HCEC 1CT (cell line): ENCODE measurements at regions not wholly inside any gene's neighbourhood (a gene's known extent, or its start where the extent isn't known, plus 50 kb on each side); places are given as distances from the start of the nearest gene placed in this dataset.

ENCODE experiments used
- DNase-seq: peaks from one replicate; pipeline ENCODE4 v3.0.0-alpha.2; 2017

DNA sequence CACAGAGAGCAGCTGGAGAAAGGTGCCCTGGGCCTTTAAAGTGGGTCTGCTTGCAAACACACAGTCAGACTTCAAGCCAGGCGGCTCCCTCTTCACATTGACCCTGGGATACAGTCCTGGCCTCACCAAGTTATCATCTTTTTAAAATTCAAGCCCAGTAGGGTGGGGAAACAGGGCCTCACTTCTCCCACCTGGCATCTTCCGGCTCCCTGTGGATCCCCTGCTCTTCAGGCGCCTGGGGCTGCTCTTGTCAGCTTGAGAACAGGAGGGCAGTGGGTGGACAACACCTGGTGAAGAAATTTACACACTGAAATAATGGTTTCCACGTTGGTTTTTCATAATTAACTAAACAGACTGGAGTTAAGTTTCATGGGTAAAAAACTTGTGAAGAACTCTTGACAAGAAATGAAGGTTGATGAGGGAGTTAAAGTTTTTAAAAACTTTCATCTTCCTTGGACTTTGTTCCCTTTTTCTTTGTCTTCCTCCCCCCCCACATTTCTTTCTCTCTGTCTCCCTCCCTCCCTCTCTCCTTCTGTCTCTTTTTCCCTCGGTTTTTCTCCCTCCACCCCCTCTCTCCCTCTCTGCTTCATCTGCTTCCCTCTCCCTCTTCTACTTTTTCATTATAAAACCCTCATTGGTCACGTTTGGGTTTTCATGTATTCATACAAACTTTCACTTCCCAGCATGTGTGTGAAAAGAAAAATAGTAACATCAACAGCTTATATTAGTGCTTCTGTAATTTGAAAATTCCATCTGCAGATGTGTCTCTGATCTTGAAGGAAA lies 219.6 kb downstream of the DMRT2 start:
- no peak for DNase-seq

GRCh38 chr9:1271367-1271766 lies 221.2 kb downstream of the DMRT2 start:
- no peak for DNase-seq

- no peak for DNase-seq
Measured at GRCh38 chr9:1271786-1272185, 221.6 kb downstream of the DMRT2 start.

- no peak for DNase-seq
Measured at GRCh38 chr9:1272488-1272887, 222.3 kb downstream of the DMRT2 start.

- no peak for DNase-seq
Measured at GRCh38 chr9:1273859-1274258, 223.7 kb downstream of the DMRT2 start.

GRCh38 chr9:1274334-1274733 lies 224.2 kb downstream of the DMRT2 start:
- DNase-seq: no peak

DNA sequence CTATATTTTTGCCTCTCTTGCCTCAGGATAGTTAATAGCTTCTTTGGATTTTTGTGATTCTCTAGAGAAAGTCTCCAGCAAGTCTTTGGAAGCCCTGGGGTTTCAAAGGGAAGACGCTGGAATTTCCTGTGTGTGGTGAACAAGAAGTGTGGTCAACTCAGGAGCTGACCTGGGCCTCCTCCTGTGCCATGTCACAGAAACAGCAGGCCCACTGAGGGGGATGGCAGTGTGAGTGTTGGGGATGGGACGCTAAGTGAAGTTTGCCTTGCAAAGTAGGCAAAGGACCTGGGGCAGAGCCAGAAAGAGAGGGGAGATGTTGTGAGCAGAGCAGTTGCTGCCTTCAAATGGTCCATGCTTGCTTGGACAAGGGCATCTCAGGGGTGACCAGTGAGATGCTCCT lies 226.3 kb downstream of the DMRT2 start:
- no peak for DNase-seq

- no peak for DNase-seq
Measured at GRCh38 chr9:1284727-1285126, 234.6 kb downstream of the DMRT2 start.

DNA sequence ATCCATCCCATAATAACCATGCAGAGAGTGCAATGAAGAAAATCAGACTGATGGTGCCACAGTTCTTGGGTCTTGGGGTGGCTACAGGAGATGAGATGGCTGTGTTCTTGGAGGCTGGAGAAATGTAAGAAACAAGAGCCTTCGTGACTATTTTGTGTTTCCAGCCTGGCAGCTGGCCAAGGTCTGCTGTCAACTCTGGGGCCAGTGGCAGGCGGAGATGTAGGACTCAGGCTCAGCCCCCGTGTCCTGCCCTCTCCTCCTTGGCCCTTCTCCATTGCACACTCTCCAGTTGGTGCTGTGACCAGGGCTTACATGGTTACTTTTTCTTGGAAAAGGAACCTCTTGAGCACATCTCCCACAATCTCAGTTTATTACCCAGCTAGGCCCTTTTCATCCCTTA lies 235.4 kb downstream of the DMRT2 start:
- DNase-seq: no peak

DNA sequence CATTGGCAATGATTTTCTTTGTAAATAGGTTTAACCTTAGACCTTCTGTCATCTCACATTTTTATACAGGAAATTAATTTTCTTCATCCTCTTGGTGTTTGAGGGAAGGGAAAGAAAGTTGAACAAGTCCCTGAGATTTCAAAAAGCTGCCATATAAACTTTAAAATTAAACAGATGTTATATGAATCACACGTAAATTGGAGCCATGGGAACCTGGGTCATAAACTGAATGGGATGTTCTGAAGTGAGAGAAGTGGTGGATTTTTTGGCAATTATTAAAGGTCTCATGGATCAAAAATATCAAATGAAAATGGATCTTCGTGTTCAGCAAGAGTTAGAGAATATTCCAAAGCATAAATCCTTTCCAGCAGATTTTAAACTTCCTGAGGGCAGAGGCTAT lies 242.2 kb downstream of the DMRT2 start:
- no peak for DNase-seq

DNA sequence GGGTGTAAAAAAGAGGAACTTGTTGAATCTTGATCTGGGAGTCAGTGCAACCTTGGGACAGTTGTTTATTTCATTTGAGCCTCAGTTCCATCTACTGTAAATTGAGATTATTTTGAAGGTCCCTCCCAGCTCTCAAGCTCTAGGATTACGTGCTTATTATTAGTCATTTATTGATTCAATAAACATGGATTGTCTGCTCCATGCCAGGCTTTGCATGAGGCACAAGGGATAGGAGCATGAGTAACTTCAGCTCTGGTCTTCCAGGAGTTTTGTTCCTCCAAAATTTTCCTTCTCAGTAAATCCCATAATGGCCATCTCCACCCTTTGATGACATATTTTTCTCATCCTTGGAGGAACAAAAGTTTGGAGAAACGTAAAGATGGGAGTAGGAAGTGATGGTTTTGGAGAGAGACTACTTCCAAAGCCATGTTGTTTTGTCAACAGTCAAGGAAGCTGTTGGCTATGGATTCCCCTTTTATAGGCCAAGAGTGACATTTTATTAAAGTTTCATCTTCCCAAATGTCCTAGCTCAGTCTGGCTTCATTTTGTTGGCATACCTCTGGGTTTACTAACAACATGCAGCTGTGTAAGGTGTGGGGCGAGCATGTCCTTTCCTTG lies 244.6 kb downstream of the DMRT2 start:
- no peak for DNase-seq

DNA sequence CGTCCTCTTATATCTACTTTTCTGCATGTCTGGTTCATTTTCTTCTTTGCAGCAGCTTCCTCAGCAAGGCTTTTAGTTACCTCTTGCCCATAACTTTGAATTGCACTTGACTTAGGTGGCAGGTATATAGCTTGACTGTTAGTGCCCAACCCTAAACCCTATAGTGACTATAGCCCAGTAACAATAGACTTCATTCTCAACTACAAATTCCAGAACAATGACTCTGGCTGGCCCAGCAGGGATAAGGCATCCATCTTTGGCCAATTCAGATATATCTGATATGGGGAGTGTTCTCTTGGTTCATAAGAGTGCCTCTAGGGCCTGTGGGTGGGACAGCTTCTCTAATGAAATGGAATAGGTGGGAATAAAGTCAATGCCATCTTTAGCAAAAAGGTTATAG lies 246.2 kb downstream of the DMRT2 start:
- no peak for DNase-seq

DNA sequence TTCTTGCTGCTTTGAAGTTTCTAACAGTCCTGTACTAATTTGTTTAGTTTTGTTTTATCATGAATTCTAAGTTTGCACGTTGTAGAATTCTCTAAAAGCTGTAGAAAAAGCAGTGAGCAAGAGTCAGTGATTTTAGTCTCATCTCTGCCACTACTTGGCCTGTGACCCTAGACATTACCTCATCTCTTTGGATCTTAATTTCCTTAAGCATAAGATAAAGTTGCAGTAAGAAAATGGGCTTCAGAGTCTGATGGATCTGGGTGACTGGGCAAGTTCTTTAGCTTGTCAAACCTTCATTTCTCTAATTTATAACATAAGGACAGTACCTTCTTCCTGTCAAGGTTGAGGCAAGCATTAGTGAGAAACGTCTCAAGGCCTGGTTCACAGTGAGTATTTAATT lies 247.9 kb downstream of the DMRT2 start:
- DNase-seq: no peak

DNA sequence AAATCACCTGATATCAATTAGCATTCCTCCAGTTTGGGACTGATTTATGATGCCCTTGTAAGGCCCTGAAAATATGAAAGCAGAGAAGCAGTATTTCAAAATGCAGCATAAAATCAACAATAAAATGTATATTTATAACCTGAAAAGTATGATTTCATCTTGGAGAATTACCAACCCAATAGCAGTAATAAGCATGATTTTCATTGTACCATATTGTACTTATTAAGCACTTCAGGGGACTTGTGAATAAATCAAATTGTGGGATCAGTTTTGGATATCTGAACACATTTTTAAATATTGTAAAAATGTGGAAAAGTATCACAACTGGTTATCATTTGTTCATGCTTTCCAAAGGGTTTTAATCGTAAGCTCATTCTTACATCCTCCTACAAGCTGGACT lies 250.8 kb downstream of the DMRT2 start:
- DNase-seq: no peak

DNA sequence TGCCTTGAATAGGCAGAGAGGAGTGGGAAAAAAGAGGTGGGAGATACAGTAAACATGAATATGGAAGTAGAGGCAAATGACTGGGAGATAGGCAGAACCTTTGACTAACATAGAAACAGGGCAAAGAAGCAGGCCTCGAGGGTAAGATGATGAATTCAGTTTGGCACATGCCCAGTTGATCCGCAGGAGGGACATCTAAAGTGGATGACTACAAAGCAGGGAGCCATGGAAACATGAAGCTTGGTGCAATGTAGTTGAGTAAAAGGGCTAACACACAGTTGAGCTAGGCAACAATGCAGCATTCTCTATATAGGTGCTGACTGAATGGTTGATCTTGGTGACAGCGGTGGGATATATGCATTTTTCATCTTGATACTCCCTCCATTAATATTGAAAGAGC lies 253.8 kb downstream of the DMRT2 start:
- no peak for DNase-seq

DNA sequence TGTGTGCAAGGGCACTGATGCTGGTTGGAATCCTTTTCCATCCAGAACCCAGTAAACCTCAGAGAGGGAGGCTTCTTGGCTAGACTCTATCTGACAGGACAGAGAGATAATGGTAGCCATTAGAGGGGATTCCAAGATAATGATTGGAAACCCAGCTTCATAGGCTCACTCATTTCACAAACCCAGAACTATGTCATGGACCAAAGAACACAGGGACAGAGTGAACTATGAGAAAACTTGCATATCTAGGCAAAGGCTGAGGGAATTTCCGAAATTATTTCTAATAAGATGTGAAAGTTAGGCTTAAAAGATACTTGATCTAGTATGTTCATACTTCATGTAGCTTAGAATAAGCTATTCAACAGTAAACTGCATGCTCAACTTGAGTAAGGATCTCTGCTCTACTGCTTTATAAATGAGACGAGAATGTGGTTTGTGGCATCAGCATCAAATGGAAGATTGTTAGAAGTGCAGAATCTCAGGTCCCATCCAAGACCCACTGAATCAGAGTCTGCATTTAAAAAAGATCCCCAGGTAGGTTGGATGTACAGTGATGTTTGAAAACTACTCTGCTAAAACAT lies 261.4 kb downstream of the DMRT2 start:
- no peak for DNase-seq

- no peak for DNase-seq
Measured at GRCh38 chr9:1319436-1319835, 269.3 kb downstream of the DMRT2 start.

DNA sequence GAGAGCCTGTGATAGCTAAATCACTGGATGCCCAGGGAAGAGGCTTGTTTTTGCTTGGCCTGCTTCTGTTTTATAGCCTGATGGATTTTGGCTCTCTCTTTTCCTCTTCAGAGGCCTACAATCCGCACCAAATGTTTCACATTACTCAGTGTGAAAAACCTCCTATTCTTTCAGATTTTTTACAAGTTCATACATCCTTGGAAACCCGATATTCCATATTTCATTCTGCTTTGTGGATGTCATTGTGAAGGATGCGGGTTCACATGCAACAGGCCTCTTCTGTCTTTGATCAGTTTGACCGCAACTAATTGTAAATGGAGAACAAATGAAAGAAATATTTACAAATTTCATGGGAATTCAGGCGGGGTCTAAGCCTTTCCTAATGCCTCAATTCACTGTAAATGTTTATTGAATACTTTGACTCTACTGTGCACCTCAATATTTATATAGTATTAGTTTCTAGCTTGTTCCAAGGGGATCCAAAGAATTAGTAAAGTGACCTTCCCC lies 269.9 kb downstream of the DMRT2 start:
- DNase-seq: no peak

DNA sequence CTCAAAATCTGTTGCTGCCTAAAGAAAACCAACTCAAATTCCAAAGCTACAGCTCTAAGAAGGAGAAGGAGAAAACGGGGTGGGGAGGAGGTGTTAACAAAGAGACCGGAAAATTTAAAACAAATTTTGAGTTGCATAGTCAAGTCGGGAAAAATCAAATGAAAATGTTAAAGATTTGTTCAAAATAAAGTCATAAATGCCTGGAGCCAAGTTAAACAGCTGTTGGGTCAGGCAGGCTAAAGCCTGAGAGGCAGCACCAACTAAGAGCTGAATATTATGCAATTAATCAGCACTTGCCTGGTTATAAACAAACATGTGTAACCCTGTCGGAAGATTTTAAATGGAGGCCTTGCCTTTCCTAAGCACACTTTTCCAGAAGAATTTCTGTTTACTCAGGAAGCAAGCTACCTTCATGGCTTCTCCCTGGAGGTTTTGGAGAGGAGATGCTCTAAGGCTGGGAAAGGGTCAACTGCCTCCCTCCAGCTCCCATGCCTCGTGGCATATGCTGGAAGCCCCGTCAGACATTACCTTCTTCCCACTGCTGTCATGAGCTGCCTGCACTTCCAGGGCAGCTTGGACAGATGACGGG lies 270.5 kb downstream of the DMRT2 start:
- no peak for DNase-seq

DNA sequence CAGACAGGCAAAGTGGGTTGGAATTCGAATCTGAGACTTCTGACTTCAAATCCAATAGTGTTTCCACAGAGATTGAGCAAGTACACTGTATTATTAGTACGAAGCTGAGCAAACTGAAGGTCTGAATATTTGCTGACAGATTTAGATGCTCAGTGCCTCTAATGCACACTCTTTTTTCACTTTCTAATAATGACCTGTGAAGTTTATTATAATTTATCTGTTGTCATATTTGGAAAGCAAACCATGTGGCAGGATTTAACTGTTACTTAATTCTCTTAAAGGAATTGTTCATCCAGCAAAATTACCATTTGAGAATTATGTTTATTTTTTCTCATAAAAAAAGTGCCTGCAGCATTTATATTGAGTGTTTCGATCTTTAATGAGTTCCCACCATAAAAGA lies 277.3 kb downstream of the DMRT2 start:
- no peak for DNase-seq

DNA sequence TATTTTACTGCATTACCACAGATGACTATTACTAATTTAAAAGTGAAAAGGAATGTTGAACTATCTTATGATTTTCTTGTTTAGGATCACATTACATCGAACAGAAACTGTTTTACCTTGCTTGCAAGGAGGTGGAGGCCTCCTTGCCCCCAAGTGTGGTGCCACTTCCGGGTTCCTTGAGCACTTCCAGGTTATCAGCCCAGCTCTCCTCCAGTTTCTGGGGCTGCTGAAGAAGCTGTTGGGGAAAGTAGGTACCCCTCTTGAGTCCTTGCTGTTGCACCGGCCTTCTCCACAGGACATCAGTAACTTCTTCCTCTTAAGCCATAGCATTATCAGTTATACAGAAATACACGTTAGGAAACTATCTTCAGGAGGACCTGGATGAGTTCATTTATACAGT lies 278.2 kb downstream of the DMRT2 start:
- no peak for DNase-seq

DNA sequence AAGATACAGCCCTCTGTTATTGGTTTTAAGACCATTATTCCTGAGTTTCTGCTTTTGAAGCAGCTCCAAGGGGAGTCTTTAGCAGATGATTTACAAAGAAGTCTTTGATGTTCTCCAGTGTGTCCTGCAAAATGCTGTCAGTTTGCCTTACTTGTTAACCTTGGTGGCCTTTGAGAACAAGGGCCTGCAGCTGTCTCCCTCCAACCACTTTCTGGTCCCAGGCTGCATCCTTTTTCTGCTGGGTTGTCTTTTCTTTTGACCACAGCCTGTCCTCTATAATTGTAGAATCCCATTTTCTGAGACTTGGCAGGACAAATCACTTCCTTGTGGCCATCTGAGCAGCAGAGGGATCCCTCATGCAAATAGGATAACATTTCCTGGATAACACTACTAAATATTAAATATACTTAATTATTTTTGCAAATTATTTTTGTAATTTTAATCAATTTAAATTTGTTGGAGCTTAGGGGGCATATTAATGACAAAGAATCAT lies 281.4 kb downstream of the DMRT2 start:
- DNase-seq: no peak

- no peak for DNase-seq
Measured at GRCh38 chr9:1332156-1332555, 282.0 kb downstream of the DMRT2 start.

DNA sequence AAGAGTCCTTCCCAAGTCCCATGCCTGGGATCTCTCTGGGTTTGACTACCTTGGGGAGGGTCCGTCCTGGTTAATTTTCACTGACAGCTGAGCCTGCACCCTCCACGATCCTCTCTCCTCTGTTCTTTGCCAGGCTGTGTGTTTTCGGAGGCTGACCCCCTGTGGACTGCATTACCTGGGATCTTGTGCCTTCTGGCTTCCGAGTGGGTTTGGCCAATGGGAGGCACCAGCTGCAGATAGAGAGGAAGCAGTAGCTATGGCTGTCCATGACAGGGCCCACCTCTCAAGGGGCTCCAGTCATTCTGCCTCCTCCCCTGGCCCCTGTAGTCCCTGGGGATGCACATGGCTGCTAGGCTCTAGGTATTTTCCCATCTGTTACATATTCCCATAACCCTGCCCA lies 285.0 kb downstream of the DMRT2 start:
- DNase-seq: no peak
